HG03575 (cell line): ENCODE measurements at regions not wholly inside any gene's neighbourhood (a gene's known extent, or its start where the extent isn't known, plus 50 kb on each side); places are given as distances from the start of the nearest gene placed in this dataset.

Experiments used
- ATAC-seq: cut with Tn5 transposase; IDR thresholded peaks from one replicate; pipeline ENCODE4 v1.9.1; 2021; ENCODE audit not compliant: unreplicated experiment, insufficient number of reproducible peaks, low FRiP score; ENCODE audit errors: extremely low read depth

- ATAC-seq = no peak
Observed at GRCh38 chr10:56722912-56723311, 361.9 kb upstream of the ZWINT start.

GRCh38 chr10:56715262-56715661, 354.2 kb upstream of the ZWINT start:
- no peak for ATAC-seq

- no peak for ATAC-seq
Observed at GRCh38 chr10:56698506-56698905, 337.4 kb upstream of the ZWINT start.

GRCh38 chr10:56679578-56679977, 318.5 kb upstream of the ZWINT start:
- ATAC-seq = no peak

- ATAC-seq = peak; percentile 82
Observed at GRCh38 chr10:56662765-56663447, 301.8 kb upstream of the ZWINT start.

GRCh38 chr10:56653289-56653688, 292.2 kb upstream of the ZWINT start:
- no peak for ATAC-seq

- no peak for ATAC-seq
Observed at GRCh38 chr10:56646329-56647111, 285.5 kb upstream of the ZWINT start.

GRCh38 chr10:56633876-56634452, 272.9 kb upstream of the ZWINT start:
- peak; percentile 99 for ATAC-seq

- no peak for ATAC-seq
Observed at GRCh38 chr10:56632537-56632936, 271.5 kb upstream of the ZWINT start.

GRCh38 chr10:56624082-56624481, 263.0 kb upstream of the ZWINT start:
- ATAC-seq = peak; percentile 30

GRCh38 chr10:56623064-56623463, 262.0 kb upstream of the ZWINT start:
- no peak for ATAC-seq

- ATAC-seq = peak; percentile 88
Observed at GRCh38 chr10:56622335-56622973, 261.4 kb upstream of the ZWINT start.

- ATAC-seq = no peak
Observed at GRCh38 chr10:56606202-56606601, 245.1 kb upstream of the ZWINT start.

GRCh38 chr10:56605051-56605450, 244.0 kb upstream of the ZWINT start:
- ATAC-seq = no peak

- ATAC-seq = no peak
Observed at GRCh38 chr10:56604624-56605023, 243.6 kb upstream of the ZWINT start.

GRCh38 chr10:56599201-56599600, 238.1 kb upstream of the ZWINT start:
- no peak for ATAC-seq

- ATAC-seq = no peak
Observed at GRCh38 chr10:56596257-56596656, 235.2 kb upstream of the ZWINT start.

GRCh38 chr10:56593120-56593519, 232.1 kb upstream of the ZWINT start:
- no peak for ATAC-seq

- ATAC-seq = no peak
Observed at GRCh38 chr10:56586461-56586891, 225.4 kb upstream of the ZWINT start.
